Neural cell (in vitro differentiated cells): ENCODE measurements at regions not wholly inside any gene's neighbourhood (a gene's known extent, or its start where the extent isn't known, plus 50 kb on each side); places are given as distances from the start of the nearest gene placed in this dataset.

Source experiments
- EP300 ChIP-seq: fragments of 450-650 bp; conservative IDR thresholded peaks from 2 replicates; pipeline ENCODE4 v1.6.1; 2014; ENCODE audit warnings: antibody characterized with exemption, mild to moderate bottlenecking, moderate library complexity; ENCODE audit not compliant: poor library complexity, severe bottlenecking
- EZH2 ChIP-seq: fragments of 200-600, 300-800 bp; shearing (Covaris generic), sonication (generic); IDR thresholded peaks from 2 replicates; pipeline ENCODE4 v1.6.1; 2014; ENCODE audit warnings: antibody characterized with exemption, low read length, borderline replicate concordance, mild to moderate bottlenecking; ENCODE audit not compliant: insufficient read depth, poor library complexity, severe bottlenecking
- POLR2AphosphoS5 ChIP-seq: IDR thresholded peaks from 2 replicates; pipeline ENCODE4 v1.6.1; 2012
- RAD21 ChIP-seq: fragments of 450-650 bp; conservative IDR thresholded peaks from 2 replicates; pipeline ENCODE4 v1.6.1; 2014; ENCODE audit warnings: antibody characterized with exemption, mild to moderate bottlenecking, moderate library complexity
- SMC3 ChIP-seq: fragments of 450-650 bp; conservative IDR thresholded peaks from 2 replicates; pipeline ENCODE4 v1.6.1; 2014; ENCODE audit warnings: antibody characterized with exemption, mild to moderate bottlenecking, moderate library complexity; ENCODE audit not compliant: poor library complexity
- TAF1 ChIP-seq: IDR thresholded peaks from 2 replicates; pipeline ENCODE4 v1.6.1; 2012; ENCODE audit warnings: low read depth
- TF ChIP-seq, protein P1 (sequence below): fragments of 450-650 bp; IDR thresholded peaks from 2 replicates; pipeline ENCODE4 v1.5.1; 2014; ENCODE audit warnings: antibody characterized with exemption, mild to moderate bottlenecking, moderate library complexity; ENCODE audit not compliant: poor library complexity, severe bottlenecking
- TF ChIP-seq, protein P2 (sequence below): IDR thresholded peaks from 2 replicates; pipeline ENCODE4 v1.6.1; 2012; ENCODE audit warnings: borderline replicate concordance

DNA sequence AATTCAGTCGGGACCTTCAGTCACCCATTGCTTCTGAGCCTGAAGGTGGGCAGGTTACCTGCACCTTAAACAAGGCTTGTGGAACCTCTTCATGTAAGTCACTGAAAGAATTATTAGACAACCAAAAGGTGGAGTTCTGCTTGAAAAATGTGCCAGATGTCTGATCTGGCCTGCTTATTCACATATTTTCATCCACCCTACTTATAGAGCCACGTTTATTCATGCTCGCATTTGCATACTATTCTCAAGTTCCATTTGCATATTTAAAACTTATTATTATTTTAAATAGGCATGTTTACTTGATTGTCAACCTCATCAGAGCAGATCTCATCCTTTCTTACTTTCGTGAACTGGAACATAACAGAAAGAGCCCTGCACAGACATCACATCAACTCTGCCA, 140.0 kb upstream of the NABP1 start:
- TF ChIP-seq, protein P1, sequence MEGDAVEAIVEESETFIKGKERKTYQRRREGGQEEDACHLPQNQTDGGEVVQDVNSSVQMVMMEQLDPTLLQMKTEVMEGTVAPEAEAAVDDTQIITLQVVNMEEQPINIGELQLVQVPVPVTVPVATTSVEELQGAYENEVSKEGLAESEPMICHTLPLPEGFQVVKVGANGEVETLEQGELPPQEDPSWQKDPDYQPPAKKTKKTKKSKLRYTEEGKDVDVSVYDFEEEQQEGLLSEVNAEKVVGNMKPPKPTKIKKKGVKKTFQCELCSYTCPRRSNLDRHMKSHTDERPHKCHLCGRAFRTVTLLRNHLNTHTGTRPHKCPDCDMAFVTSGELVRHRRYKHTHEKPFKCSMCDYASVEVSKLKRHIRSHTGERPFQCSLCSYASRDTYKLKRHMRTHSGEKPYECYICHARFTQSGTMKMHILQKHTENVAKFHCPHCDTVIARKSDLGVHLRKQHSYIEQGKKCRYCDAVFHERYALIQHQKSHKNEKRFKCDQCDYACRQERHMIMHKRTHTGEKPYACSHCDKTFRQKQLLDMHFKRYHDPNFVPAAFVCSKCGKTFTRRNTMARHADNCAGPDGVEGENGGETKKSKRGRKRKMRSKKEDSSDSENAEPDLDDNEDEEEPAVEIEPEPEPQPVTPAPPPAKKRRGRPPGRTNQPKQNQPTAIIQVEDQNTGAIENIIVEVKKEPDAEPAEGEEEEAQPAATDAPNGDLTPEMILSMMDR = no peak
- TF ChIP-seq EZH2 = no peak
- TF ChIP-seq EP300 = no peak
- TF ChIP-seq RAD21 = no peak
- TF ChIP-seq POLR2AphosphoS5 = no peak
- TF ChIP-seq, protein P2, sequence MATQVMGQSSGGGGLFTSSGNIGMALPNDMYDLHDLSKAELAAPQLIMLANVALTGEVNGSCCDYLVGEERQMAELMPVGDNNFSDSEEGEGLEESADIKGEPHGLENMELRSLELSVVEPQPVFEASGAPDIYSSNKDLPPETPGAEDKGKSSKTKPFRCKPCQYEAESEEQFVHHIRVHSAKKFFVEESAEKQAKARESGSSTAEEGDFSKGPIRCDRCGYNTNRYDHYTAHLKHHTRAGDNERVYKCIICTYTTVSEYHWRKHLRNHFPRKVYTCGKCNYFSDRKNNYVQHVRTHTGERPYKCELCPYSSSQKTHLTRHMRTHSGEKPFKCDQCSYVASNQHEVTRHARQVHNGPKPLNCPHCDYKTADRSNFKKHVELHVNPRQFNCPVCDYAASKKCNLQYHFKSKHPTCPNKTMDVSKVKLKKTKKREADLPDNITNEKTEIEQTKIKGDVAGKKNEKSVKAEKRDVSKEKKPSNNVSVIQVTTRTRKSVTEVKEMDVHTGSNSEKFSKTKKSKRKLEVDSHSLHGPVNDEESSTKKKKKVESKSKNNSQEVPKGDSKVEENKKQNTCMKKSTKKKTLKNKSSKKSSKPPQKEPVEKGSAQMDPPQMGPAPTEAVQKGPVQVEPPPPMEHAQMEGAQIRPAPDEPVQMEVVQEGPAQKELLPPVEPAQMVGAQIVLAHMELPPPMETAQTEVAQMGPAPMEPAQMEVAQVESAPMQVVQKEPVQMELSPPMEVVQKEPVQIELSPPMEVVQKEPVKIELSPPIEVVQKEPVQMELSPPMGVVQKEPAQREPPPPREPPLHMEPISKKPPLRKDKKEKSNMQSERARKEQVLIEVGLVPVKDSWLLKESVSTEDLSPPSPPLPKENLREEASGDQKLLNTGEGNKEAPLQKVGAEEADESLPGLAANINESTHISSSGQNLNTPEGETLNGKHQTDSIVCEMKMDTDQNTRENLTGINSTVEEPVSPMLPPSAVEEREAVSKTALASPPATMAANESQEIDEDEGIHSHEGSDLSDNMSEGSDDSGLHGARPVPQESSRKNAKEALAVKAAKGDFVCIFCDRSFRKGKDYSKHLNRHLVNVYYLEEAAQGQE = no peak
- TF ChIP-seq TAF1 = no peak
- TF ChIP-seq SMC3 = no peak
